GM12801 (cell line): ENCODE measurements at regions not wholly inside any gene's neighbourhood (a gene's known extent, or its start where the extent isn't known, plus 50 kb on each side); places are given as distances from the start of the nearest gene placed in this dataset.

Source experiments
- CTCF ChIP-seq: IDR thresholded peaks from one replicate; pipeline ENCODE4 v1.5.1; 2011; ENCODE audit warnings: control low read depth; ENCODE audit not compliant: insufficient read length; ENCODE audit errors: extremely low read depth

- no peak for TF ChIP-seq CTCF
Measured at GRCh38 chr1:199545780-199546179, 481.7 kb upstream of the NR5A2 start.

- no peak for TF ChIP-seq CTCF
Measured at GRCh38 chr1:199546323-199546722, 481.2 kb upstream of the NR5A2 start.

- no peak for TF ChIP-seq CTCF
Measured at GRCh38 chr1:199549421-199549820, 478.1 kb upstream of the NR5A2 start.

GRCh38 chr1:199550199-199551065 lies 477.1 kb upstream of the NR5A2 start:
- no peak for TF ChIP-seq CTCF

GRCh38 chr1:199551967-199552565 lies 475.4 kb upstream of the NR5A2 start:
- TF ChIP-seq CTCF: no peak

- no peak for TF ChIP-seq CTCF
Measured at GRCh38 chr1:199553104-199553503, 474.4 kb upstream of the NR5A2 start.

GRCh38 chr1:199561334-199561733 lies 466.2 kb upstream of the NR5A2 start:
- TF ChIP-seq CTCF: no peak
